WTC11 (cell line): ENCODE measurements at regions not wholly inside any gene's neighbourhood (a gene's known extent, or its start where the extent isn't known, plus 50 kb on each side); places are given as distances from the start of the nearest gene placed in this dataset.

Experiments
- ATF2 ChIP-seq: sonication (generic); formaldehyde crosslinking; IDR thresholded peaks from 2 replicates; pipeline ENCODE4 v1.8.1; 2022; ENCODE audit warnings: low read depth, missing genetic modification reagents, borderline replicate concordance
- CTCF ChIP-seq: fragments of 200-600 bp; IDR thresholded peaks from 2 replicates; pipeline ENCODE4 v1.8.0; 2022; ENCODE audit warnings: antibody characterized with exemption
- E2F4 ChIP-seq: sonication (generic); formaldehyde crosslinking; IDR thresholded peaks from 2 replicates; pipeline ENCODE4 v1.8.1; 2022; ENCODE audit warnings: low read depth, mild to moderate bottlenecking, moderate library complexity, missing genetic modification reagents, borderline replicate concordance
- ESRRA ChIP-seq: sonication (generic); formaldehyde crosslinking; IDR thresholded peaks from 2 replicates; pipeline ENCODE4 v1.8.1; 2022; ENCODE audit warnings: mild to moderate bottlenecking, missing genetic modification reagents, borderline replicate concordance
- FOXP1 ChIP-seq: sonication (generic); formaldehyde crosslinking; IDR thresholded peaks from 2 replicates; pipeline ENCODE4 v1.8.0; 2022; ENCODE audit warnings: missing genetic modification reagents, mild to moderate bottlenecking, moderate library complexity, borderline replicate concordance
- KAT7 ChIP-seq: sonication (generic); formaldehyde crosslinking; IDR thresholded peaks from 2 replicates; pipeline ENCODE4 v1.8.1; 2023; ENCODE audit warnings: missing genetic modification reagents, mild to moderate bottlenecking, borderline replicate concordance
- MAX ChIP-seq: sonication (generic); formaldehyde crosslinking; IDR thresholded peaks from 2 replicates; pipeline ENCODE4 v1.8.0; 2022; ENCODE audit warnings: mild to moderate bottlenecking, missing genetic modification reagents
- RELA ChIP-seq: sonication (generic); formaldehyde crosslinking; IDR thresholded peaks from 2 replicates; pipeline ENCODE4 v1.8.1; 2022; ENCODE audit warnings: missing genetic modification reagents, mild to moderate bottlenecking, borderline replicate concordance
- SMAD4 ChIP-seq: sonication (generic); formaldehyde crosslinking; IDR thresholded peaks from 2 replicates; pipeline ENCODE4 v1.8.0; 2022; ENCODE audit warnings: mild to moderate bottlenecking, missing genetic modification reagents
- SP1 ChIP-seq: sonication (generic); formaldehyde crosslinking; conservative IDR thresholded peaks from 2 replicates; pipeline ENCODE4 v1.8.1; 2022; ENCODE audit warnings: missing genetic modification reagents
- ZBTB21 ChIP-seq: sonication (generic); formaldehyde crosslinking; IDR thresholded peaks from 2 replicates; pipeline ENCODE4 v1.8.1; 2023; ENCODE audit warnings: mild to moderate bottlenecking, missing genetic modification reagents, borderline replicate concordance
- ZNF416 ChIP-seq: fragments of 250-450 bp; sonication (Bioruptor Pico); IDR thresholded peaks from 2 replicates; pipeline ENCODE4 v1.9.0; 2021; ENCODE audit warnings: mild to moderate bottlenecking, inconsistent platforms
- TF ChIP-seq, protein P1 (sequence below): sonication (generic); formaldehyde crosslinking; conservative IDR thresholded peaks from 2 replicates; pipeline ENCODE4 v1.8.1; 2023; ENCODE audit warnings: mild to moderate bottlenecking, low read depth, missing genetic modification reagents, moderate library complexity

GRCh38 chr2:238706673-238707072, 141.2 kb upstream of the TWIST2 start:
- TF ChIP-seq CTCF, result 0 out of 2 replicates have a peak, but pooled peaks have one; percentile 13
- TF ChIP-seq MAX (CRISPR knock-in tag), result no peak
- TF ChIP-seq SP1 (CRISPR knock-in tag), result no peak
- TF ChIP-seq ESRRA (CRISPR knock-in tag), result no peak
- TF ChIP-seq E2F4, result no peak
- TF ChIP-seq RELA (CRISPR knock-in tag), result no peak
- TF ChIP-seq FOXP1 (CRISPR knock-in tag), result no peak
- TF ChIP-seq SMAD4 (CRISPR knock-in tag), result no peak
- no peak for TF ChIP-seq ATF2
- no peak for TF ChIP-seq ZBTB21 (CRISPR knock-in tag)
- no peak for TF ChIP-seq ZNF416 (CRISPR knock-in tag)
- no peak for TF ChIP-seq KAT7 (CRISPR knock-in tag)
- TF ChIP-seq, protein P1, sequence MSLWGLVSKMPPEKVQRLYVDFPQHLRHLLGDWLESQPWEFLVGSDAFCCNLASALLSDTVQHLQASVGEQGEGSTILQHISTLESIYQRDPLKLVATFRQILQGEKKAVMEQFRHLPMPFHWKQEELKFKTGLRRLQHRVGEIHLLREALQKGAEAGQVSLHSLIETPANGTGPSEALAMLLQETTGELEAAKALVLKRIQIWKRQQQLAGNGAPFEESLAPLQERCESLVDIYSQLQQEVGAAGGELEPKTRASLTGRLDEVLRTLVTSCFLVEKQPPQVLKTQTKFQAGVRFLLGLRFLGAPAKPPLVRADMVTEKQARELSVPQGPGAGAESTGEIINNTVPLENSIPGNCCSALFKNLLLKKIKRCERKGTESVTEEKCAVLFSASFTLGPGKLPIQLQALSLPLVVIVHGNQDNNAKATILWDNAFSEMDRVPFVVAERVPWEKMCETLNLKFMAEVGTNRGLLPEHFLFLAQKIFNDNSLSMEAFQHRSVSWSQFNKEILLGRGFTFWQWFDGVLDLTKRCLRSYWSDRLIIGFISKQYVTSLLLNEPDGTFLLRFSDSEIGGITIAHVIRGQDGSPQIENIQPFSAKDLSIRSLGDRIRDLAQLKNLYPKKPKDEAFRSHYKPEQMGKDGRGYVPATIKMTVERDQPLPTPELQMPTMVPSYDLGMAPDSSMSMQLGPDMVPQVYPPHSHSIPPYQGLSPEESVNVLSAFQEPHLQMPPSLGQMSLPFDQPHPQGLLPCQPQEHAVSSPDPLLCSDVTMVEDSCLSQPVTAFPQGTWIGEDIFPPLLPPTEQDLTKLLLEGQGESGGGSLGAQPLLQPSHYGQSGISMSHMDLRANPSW (CRISPR knock-in tag), result no peak
